ENCODE measurements at regions not wholly inside any gene's neighbourhood (a gene's known extent, or its start where the extent isn't known, plus 50 kb on each side); places are given as distances from the start of the nearest gene placed in this dataset.
A peak's percentile ranks its signal among the peaks of the same experiment; 100 is the strongest.

- peak overlapping the region; percentile 49 to 76 for H3K27ac ChIP-seq (ENCODE audit: low read depth in 2 of 2, low read length in 2 of 2)
- H3K9ac ChIP-seq (ENCODE audit: low read depth in 1 of 2, low read length in 2 of 2): peak overlapping the region in 1 of 2 donors; percentile 41
- no peaks in the 10 kb centered on the region for H3K9me3 ChIP-seq (ENCODE audit: control insufficient read depth in 2 of 2, low read length in 2 of 2)
- no peak overlapping the region for H3K4me3 ChIP-seq (ENCODE audit: low read length in 2 of 2)
- no peaks in the 10 kb centered on the region for H3K27me3 ChIP-seq (ENCODE audit: control insufficient read depth in 2 of 2, insufficient read depth in 2 of 2, low read length in 2 of 2)
- peaks cover 19 to 35% of the 10 kb centered on the region in 2 donors for H3K4me1 ChIP-seq (ENCODE audit: control insufficient read depth in 2 of 2, insufficient read depth in 2 of 2, low read length in 2 of 2)
- H3K36me3 ChIP-seq (ENCODE audit: control insufficient read depth in 2 of 2, insufficient read depth in 2 of 2, low read length in 2 of 2): no peaks in the 10 kb centered on the region
Observed at GRCh38 chr4:184292465-184292867, 74.8 kb upstream of the ENPP6 start.

- Histone ChIP-seq H3K27me3 (ENCODE audit: control insufficient read depth in 2 of 2, insufficient read depth in 2 of 2, low read length in 2 of 2) (no peaks in the 10 kb centered on the region), H3K36me3 (ENCODE audit: control insufficient read depth in 2 of 2, insufficient read depth in 2 of 2, low read length in 2 of 2) (no peaks in the 10 kb centered on the region), H3K27ac (ENCODE audit: low read depth in 2 of 2, low read length in 2 of 2) (peak overlapping the region; percentile 43 to 54), H3K9me3 (ENCODE audit: control insufficient read depth in 2 of 2, low read length in 2 of 2) (no peaks in the 10 kb centered on the region), H3K4me3 (ENCODE audit: low read length in 2 of 2) (no peak overlapping the region), H3K9ac (ENCODE audit: low read depth in 1 of 2, low read length in 2 of 2) (no peak overlapping the region), H3K4me1 (ENCODE audit: control insufficient read depth in 2 of 2, insufficient read depth in 2 of 2, low read length in 2 of 2) (peaks cover 19 to 36% of the 10 kb centered on the region in 2 donors)
Observed at GRCh38 chr4:184289179-184289535, 71.5 kb upstream of the ENPP6 start.

GRCh38 chr4:184288451-184289178 lies 70.9 kb upstream of the ENPP6 start:
- Histone ChIP-seq H3K27ac (ENCODE audit: low read depth in 2 of 2, low read length in 2 of 2) (peak overlapping the region; percentile 54 to 59), H3K9me3 (ENCODE audit: control insufficient read depth in 2 of 2, low read length in 2 of 2) (no peaks in the 10 kb centered on the region), H3K9ac (ENCODE audit: low read depth in 1 of 2, low read length in 2 of 2) (no peak overlapping the region), H3K4me3 (ENCODE audit: low read length in 2 of 2) (no peak overlapping the region), H3K36me3 (ENCODE audit: control insufficient read depth in 2 of 2, insufficient read depth in 2 of 2, low read length in 2 of 2) (no peaks in the 10 kb centered on the region), H3K4me1 (ENCODE audit: control insufficient read depth in 2 of 2, insufficient read depth in 2 of 2, low read length in 2 of 2) (peaks cover 19 to 36% of the 10 kb centered on the region in 2 donors), H3K27me3 (ENCODE audit: control insufficient read depth in 2 of 2, insufficient read depth in 2 of 2, low read length in 2 of 2) (no peaks in the 10 kb centered on the region)

DNA sequence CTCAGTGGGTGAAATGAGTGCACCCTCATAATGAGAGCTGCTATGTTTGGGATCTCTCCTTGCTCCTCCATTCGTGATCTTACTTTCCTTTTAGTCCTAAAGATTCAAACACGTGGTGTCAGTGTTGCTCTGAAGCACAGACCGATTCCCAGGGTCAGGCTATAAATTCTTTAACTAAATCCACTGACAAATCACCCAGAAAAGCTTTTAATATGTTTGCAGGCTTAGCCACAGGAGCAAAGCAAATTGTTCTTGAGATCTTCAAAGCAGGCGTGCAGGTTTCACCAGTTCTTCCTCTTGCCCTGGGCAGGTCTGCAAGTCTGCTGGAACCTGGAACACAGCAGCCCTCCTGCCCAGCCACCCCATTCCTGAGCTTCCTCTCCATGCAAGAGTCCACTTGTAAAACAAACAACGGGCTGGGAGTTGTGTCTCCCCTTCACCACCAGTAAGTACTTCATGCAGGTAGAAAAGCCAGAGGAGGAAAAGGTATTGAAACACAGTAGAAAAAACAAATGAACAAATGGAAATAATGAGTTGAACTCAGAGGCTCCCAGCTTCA lies 70.1 kb upstream of the ENPP6 start:
- Histone ChIP-seq H3K4me3 (ENCODE audit: low read length in 2 of 2) (no peak overlapping the region), H3K36me3 (ENCODE audit: control insufficient read depth in 2 of 2, insufficient read depth in 2 of 2, low read length in 2 of 2) (no peaks in the 10 kb centered on the region), H3K4me1 (ENCODE audit: control insufficient read depth in 2 of 2, insufficient read depth in 2 of 2, low read length in 2 of 2) (peaks cover 21 to 38% of the 10 kb centered on the region in 2 donors), H3K9ac (ENCODE audit: low read depth in 1 of 2, low read length in 2 of 2) (peak overlapping the region in 1 of 2 donors; percentile 41), H3K27ac (ENCODE audit: low read depth in 2 of 2, low read length in 2 of 2) (peak overlapping the region; percentile 54 to 59), H3K9me3 (ENCODE audit: control insufficient read depth in 2 of 2, low read length in 2 of 2) (no peaks in the 10 kb centered on the region), H3K27me3 (ENCODE audit: control insufficient read depth in 2 of 2, insufficient read depth in 2 of 2, low read length in 2 of 2) (no peaks in the 10 kb centered on the region)

- H3K27me3 ChIP-seq (ENCODE audit: control insufficient read depth in 2 of 2, insufficient read depth in 2 of 2, low read length in 2 of 2): no peaks in the 10 kb centered on the region
- no peak overlapping the region for H3K27ac ChIP-seq (ENCODE audit: low read depth in 2 of 2, low read length in 2 of 2)
Observed at GRCh38 chr4:184286358-184286757, 68.7 kb upstream of the ENPP6 start.

GRCh38 chr4:184284742-184285141 lies 67.1 kb upstream of the ENPP6 start:
- no peak overlapping the region for H3K4me3 ChIP-seq (ENCODE audit: low read length in 2 of 2)
- peaks cover 28 to 45% of the 10 kb centered on the region in 2 donors for H3K4me1 ChIP-seq (ENCODE audit: control insufficient read depth in 2 of 2, insufficient read depth in 2 of 2, low read length in 2 of 2)
- H3K36me3 ChIP-seq (ENCODE audit: control insufficient read depth in 2 of 2, insufficient read depth in 2 of 2, low read length in 2 of 2): no peaks in the 10 kb centered on the region
- H3K9ac ChIP-seq (ENCODE audit: low read depth in 1 of 2, low read length in 2 of 2): no peak overlapping the region
- H3K9me3 ChIP-seq (ENCODE audit: control insufficient read depth in 2 of 2, low read length in 2 of 2): no peaks in the 10 kb centered on the region
- H3K27me3 ChIP-seq (ENCODE audit: control insufficient read depth in 2 of 2, insufficient read depth in 2 of 2, low read length in 2 of 2): no peaks in the 10 kb centered on the region
- H3K27ac ChIP-seq (ENCODE audit: low read depth in 2 of 2, low read length in 2 of 2): peak overlapping the region; percentile 76 to 84

More at GRCh38 chr4:184286358-184286757, 68.7 kb upstream of the ENPP6 start:
- Histone ChIP-seq H3K36me3 (ENCODE audit: control insufficient read depth in 2 of 2, insufficient read depth in 2 of 2, low read length in 2 of 2) (no peaks in the 10 kb centered on the region), H3K9me3 (ENCODE audit: control insufficient read depth in 2 of 2, low read length in 2 of 2) (no peaks in the 10 kb centered on the region), H3K4me3 (ENCODE audit: low read length in 2 of 2) (no peak overlapping the region), H3K4me1 (ENCODE audit: control insufficient read depth in 2 of 2, insufficient read depth in 2 of 2, low read length in 2 of 2) (peaks cover 25 to 39% of the 10 kb centered on the region in 2 donors), H3K9ac (ENCODE audit: low read depth in 1 of 2, low read length in 2 of 2) (no peak overlapping the region)

DNA sequence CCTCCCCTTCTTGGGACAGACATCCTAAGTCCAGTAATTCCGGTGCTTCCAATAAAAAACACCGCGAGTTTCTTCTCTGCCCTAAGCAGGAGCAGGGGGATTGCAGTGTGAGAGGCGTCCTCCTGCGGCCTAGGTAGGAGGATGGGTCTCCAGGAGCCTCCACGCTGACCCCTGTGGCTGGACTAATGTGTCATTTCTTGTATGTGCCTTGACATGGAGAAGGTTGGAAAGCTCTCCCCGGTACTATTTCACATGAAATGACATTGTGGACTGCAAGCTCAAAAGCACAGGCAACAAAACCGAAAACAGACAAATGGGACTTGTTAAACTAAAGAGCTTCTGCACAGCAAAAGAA lies 66.6 kb upstream of the ENPP6 start:
- Histone ChIP-seq H3K9ac (ENCODE audit: low read depth in 1 of 2, low read length in 2 of 2) (no peak overlapping the region), H3K4me1 (ENCODE audit: control insufficient read depth in 2 of 2, insufficient read depth in 2 of 2, low read length in 2 of 2) (peaks cover 28 to 45% of the 10 kb centered on the region in 2 donors), H3K27me3 (ENCODE audit: control insufficient read depth in 2 of 2, insufficient read depth in 2 of 2, low read length in 2 of 2) (no peaks in the 10 kb centered on the region), H3K36me3 (ENCODE audit: control insufficient read depth in 2 of 2, insufficient read depth in 2 of 2, low read length in 2 of 2) (no peaks in the 10 kb centered on the region), H3K27ac (ENCODE audit: low read depth in 2 of 2, low read length in 2 of 2) (peak overlapping the region; percentile 76 to 84), H3K9me3 (ENCODE audit: control insufficient read depth in 2 of 2, low read length in 2 of 2) (no peaks in the 10 kb centered on the region), H3K4me3 (ENCODE audit: low read length in 2 of 2) (peak overlapping the region in 1 of 2 donors; percentile 5)

- H3K9ac ChIP-seq (ENCODE audit: low read depth in 1 of 2, low read length in 2 of 2): peak overlapping the region in 1 of 2 donors; percentile 47
- peak overlapping the region in 1 of 2 donors; percentile 33 for H3K4me3 ChIP-seq (ENCODE audit: low read length in 2 of 2)
- H3K27ac ChIP-seq (ENCODE audit: low read depth in 2 of 2, low read length in 2 of 2): peak overlapping the region; percentile 76 to 84
- H3K4me1 ChIP-seq (ENCODE audit: control insufficient read depth in 2 of 2, insufficient read depth in 2 of 2, low read length in 2 of 2): peaks cover 24 to 43% of the 10 kb centered on the region in 2 donors
- no peaks in the 10 kb centered on the region for H3K27me3 ChIP-seq (ENCODE audit: control insufficient read depth in 2 of 2, insufficient read depth in 2 of 2, low read length in 2 of 2)
- no peaks in the 10 kb centered on the region for H3K9me3 ChIP-seq (ENCODE audit: control insufficient read depth in 2 of 2, low read length in 2 of 2)
- no peaks in the 10 kb centered on the region for H3K36me3 ChIP-seq (ENCODE audit: control insufficient read depth in 2 of 2, insufficient read depth in 2 of 2, low read length in 2 of 2)
Observed at GRCh38 chr4:184283659-184284335, 66.1 kb upstream of the ENPP6 start.

DNA sequence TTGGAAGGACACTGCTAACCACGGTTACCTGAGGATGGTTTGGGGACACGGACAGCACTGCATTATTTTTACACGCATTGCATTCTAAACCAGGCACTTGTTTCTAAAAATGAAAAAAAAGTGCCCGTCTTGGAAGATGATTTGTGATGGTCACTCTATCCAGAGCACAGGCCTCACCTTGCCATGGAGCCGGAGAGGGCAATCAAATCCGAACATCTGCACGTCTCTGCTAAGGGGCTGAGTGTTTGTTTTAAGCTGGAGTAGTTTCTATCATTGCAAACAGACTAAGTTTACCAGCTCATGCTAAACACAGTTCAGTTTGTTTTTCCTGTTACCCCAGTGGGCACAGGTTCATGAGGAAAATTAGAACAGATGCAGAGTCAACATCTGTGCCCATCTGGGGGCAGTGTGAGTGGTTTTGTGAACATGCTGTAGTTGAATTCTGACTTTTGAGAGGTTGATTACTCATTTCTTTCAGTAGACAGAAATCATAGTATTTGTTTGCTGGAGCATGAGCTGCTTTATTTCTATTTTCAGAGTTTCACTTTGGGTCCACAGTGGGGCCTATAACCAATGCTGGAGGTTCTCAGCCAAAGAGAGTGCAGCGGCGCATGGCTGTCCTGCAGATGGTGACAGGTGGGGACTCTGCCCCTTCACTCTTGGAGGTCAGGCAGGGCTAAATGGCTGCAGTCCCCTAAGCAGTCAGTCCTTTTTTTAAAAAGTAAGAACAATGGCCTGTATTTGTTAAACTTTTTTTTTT lies 65.4 kb upstream of the ENPP6 start:
- no peaks in the 10 kb centered on the region for H3K36me3 ChIP-seq (ENCODE audit: control insufficient read depth in 2 of 2, insufficient read depth in 2 of 2, low read length in 2 of 2)
- no peaks in the 10 kb centered on the region for H3K27me3 ChIP-seq (ENCODE audit: control insufficient read depth in 2 of 2, insufficient read depth in 2 of 2, low read length in 2 of 2)
- no peaks in the 10 kb centered on the region for H3K9me3 ChIP-seq (ENCODE audit: control insufficient read depth in 2 of 2, low read length in 2 of 2)
- no peak overlapping the region for H3K4me3 ChIP-seq (ENCODE audit: low read length in 2 of 2)
- H3K4me1 ChIP-seq (ENCODE audit: control insufficient read depth in 2 of 2, insufficient read depth in 2 of 2, low read length in 2 of 2): peaks cover 22 to 38% of the 10 kb centered on the region in 2 donors
- peak overlapping the region; percentile 76 to 84 for H3K27ac ChIP-seq (ENCODE audit: low read depth in 2 of 2, low read length in 2 of 2)
- peak overlapping the region in 1 of 2 donors; percentile 31 for H3K9ac ChIP-seq (ENCODE audit: low read depth in 1 of 2, low read length in 2 of 2)
